Activated CD8-positive, alpha-beta memory T cell treated with anti-CD3 and anti-CD28 coated beads for 48 hours (primary cell): ENCODE measurements at regions not wholly inside any gene's neighbourhood (a gene's known extent, or its start where the extent isn't known, plus 50 kb on each side); places are given as distances from the start of the nearest gene placed in this dataset.
"Not testable (repeated sequence)": the region's sequence is repeated elsewhere in the genome, so short reads cannot be mapped to it uniquely, and the experiment has no call there.

Source experiments
- DNase-seq, 3 experiments: peaks; one replicate each; pipeline ENCODE4 v3.0.0-alpha.2; 2020; ENCODE audit warnings: low read depth in 2 of 3, low spot score in 2 of 3

DNA sequence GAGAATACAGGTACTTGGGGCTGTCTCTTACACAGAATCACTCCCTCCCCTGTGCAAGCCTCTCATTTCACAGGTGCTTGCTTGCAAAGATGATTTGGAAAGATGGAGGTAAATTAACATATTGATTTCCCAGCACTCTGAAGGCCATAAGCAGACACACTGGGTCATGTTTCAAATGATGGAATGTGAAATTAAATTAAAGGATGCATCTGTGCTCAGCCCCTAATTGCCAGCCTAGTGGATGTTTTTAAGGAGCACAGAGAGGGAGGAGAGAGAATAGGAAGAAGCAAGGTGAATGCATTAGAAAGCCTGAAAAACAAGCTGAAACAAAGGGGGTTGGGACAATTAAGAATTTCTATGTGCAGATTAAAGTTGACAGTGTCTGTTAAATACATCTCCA lies 96.1 kb upstream of the GRIP1 start:
- DNase-seq = no peak

DNA sequence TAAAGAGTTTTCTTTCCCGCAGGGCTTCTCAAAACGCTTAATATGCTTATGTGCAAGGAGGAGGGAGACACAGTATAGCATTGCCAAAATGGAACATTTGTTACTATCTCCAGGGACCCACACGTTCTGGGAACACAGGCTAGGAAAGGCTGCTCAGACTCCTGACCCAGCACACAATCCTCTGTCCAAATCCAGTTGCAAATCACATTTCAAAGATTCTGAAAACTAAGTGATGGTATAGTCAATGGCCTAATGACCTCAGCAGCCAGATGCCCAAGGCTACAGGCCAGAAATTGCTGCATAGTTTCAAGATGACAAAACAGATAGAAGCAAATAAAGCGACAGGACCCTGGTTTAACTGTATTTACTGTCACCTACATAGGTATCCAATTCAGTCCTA lies 97.0 kb upstream of the GRIP1 start:
- DNase-seq = no peak

- DNase-seq = peak; percentile 4 to 23 (median 7)
Observed at GRCh38 chr12:66776974-66777373, 98.1 kb upstream of the GRIP1 start.

DNA sequence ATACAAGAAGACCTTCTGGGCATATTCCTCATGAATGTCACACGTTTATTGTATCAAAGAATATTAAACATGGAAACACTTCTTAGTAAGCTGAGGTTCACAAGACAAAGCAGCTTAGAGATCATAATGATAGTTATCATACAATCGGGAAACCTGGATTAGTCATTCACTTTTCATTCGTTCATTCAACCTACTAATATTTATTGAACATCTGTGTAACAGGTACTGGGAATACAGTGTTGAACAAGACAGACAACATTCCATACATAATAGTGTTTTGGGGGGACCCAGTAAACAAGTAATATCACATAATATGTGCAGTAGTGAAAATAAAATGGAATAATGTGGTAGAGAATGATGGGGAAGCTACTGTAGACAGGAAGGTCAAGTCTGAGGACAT lies 100.6 kb upstream of the GRIP1 start:
- no peak for DNase-seq

DNA sequence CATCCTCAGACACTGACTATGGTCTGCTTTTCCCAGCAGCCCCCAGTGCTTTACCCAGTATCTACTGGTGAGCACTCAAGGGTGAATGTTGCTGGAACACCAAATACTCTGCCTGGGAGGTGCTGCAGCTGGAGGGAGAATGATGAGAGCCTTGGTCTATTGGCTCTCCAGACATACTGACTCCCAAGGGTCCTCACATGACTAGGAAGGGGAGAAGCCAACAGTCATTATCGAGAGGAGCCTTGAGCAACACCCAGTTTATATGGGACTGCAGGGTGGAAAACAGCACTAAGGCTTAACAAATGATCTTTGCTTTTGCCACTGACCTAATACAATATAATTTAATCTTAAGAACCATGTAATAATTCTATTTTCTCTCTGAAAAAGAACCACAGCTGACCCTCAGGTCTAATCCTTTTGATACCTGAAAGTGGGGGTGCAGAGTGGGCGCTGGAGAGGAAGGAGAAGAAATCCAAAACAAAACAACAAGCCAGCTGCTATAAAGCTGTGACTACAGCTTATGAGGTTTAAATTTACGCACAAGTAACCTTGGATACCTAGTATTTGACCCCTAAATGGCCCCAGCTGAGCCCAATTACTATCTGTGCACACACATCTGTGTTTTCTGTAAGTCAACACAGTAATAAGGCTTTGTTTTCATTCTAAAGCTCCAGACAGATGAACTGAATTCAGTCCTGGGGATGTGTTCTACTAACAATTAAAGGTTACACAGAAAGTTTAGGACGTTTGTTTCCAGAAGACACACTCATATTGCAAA lies 107.8 kb upstream of the GRIP1 start:
- DNase-seq = no peak

GRCh38 chr12:66799551-66799950 lies 120.7 kb upstream of the GRIP1 start:
- no peak for DNase-seq

DNA sequence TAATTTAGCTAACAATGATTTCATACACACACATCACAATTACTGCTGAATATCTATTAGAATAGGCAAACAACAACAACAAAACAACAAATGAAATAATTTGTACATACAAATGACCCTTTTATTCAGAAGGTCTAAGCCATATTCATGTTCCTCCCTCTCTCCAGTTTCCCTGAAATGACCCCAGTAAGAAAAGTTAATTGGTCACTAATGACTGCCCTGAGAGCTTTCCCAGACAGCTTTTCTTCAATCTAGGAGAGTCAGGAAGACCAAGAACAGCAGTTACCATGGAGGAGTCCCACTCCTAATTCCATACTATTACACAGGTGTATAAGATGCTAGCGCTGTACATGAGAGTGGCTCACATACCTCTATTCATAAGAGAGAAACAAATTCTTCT lies 121.2 kb upstream of the GRIP1 start:
- no peak for DNase-seq

- no peak for DNase-seq
Observed at GRCh38 chr12:66803930-66804329, 125.1 kb upstream of the GRIP1 start.

DNA sequence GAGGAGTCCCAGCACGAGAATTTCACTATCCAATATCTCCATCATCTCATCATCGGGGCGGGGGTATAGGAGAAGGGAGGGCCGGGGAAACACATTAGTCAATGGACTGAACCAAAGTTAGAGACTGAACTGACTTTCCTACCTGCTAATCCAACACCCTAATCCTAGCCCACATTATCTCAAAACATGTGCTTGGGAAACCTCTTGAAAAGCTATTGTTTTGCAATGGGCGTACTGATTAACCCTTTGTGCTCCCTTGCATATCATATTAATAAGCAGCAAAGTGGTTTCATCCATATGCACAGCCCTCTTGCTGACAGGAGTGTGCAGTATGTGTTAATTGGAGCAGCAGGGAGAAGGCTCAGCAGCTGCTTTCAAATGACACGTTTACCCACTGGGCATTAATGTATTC lies 125.7 kb upstream of the GRIP1 start:
- DNase-seq = no peak

- DNase-seq = no peak
Observed at GRCh38 chr12:66808606-66809005, 129.7 kb upstream of the GRIP1 start.

DNA sequence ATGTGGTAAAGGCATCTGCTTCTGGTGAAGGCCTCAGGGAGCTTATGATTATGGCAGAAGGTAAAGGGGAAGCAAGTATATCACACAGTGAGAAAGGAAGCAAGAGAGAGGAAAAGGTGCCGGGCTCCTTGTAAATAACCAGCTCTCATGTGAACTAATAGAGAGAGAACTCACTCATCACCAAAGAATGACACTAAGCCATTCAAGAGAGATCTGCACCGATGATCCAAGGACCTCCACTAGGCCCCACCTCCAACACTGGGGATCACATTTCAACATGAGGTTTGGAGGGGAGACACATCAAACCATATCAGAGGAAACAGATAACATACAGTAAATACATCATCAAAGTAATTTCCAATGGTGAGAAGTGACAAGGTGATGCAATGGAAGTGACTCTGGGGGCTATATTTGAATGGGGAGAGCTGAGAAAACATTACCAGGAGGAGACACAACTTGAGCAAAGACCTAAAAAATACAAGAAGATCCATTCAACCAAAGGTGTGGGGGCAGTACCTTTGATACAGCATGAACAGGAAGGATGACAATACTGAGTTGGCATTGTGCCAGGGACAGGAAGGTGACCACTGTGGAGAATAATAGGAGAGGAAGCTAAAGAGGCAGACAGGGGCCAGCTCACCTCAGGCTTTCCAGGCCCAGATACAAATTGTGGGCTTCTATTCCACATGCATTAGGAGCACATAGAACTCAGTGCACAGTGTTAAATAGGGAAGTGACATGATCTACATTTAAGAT lies 134.4 kb upstream of the GRIP1 start:
- no peak for DNase-seq

GRCh38 chr12:66819587-66819986 lies 140.7 kb upstream of the GRIP1 start:
- no peak for DNase-seq

DNA sequence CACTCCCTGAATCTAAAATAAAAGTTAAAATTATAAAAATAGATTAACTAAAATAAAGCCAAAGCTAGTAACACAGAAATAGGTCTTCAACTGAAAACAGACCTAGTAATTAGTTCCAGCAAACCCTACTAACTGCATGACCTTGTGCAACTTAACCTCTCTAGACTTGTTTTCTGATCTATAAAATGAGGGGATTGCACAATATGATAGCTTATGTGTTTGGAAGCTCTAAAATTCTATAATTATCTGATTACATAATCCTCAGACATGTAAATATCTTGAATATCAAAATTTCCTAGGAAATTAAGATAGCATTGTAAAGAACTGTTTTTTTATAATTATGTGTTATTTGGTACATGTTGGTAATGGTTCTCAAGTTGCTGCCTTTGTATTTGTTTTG lies 144.1 kb upstream of the GRIP1 start:
- DNase-seq = no peak

DNA sequence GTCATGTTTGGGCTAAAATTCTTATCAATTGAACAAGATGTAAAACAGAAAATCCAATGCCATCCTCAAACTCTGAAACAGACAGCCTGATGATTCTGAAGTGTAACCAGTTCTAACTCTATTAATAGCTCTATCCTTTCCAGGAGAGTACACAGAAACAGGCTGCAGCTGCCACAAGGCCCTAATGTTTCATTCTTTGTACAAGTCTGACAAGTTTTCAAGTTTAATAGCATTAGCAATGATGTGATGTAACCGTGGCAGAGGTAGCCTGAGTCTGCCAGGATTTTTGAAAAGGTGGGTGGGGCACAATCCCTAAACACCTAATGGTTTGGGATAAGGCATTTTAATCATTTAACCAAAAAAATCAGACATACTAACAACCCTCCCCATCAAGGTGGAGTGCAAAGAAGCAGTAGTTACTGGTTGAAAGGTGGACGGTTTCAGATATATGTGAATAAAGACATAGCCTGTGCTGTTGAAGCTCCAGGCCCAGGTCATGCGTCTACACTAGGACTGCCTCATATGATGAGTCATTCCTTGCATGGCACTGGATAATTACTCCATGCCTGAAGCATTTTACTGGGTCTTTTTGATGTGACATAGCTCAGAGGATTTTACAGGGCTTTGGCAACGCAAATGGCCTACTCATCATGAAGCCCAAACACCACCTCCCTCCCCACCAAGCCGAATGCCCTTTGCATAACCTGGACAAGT lies 145.1 kb upstream of the GRIP1 start:
- DNase-seq = no peak

DNA sequence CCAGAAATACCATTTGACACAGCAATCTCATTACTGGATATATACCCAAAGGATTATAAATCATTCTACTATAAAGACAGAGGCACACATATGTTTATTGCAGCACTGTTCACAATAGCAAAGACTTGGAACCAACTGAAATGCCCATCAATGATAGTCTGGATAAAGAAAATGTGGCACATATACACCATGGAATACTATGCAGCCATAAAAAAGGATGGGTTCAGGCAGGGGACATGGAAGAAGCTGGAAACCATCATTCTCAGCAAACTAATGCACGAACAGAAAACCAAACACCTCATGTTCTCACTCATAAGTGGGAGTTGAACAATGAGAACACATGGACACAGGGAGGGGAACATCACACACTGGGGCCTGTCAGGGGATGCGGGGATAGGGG lies 147.0 kb upstream of the GRIP1 start:
- DNase-seq = not testable (repeated sequence)

DNA sequence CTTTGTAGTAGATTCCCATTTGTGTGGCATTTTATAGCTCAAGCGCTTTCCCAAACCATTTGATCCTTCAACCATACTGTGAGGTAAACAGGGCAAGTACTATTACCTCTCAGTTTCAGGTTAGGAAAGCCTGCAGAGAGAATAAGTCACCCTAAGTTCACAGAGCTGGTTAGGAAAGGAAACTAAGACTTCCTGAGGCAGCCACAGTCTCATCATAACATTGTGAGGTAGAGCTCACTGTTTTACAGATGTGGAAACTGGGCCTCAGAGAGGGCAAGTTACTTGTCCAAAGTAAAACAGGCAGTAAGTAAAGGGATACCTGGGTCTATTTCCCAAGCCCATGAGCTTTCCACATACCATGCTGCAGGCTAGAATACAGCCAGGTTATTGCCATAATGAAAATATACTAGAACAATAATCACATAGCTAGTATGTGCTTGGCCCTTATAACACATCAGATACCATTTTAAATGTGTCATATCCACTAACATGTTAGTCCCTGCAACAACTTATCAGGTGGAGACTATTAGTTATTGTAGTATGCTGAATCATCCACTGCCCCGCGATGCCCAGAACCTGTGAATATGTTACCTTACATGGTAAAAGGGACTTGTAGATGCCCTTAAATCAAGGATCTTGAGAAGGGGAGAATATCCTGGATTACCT lies 150.9 kb upstream of the GRIP1 start:
- DNase-seq = no peak

GRCh38 chr12:66831495-66831894 lies 152.6 kb upstream of the GRIP1 start:
- no peak for DNase-seq

DNA sequence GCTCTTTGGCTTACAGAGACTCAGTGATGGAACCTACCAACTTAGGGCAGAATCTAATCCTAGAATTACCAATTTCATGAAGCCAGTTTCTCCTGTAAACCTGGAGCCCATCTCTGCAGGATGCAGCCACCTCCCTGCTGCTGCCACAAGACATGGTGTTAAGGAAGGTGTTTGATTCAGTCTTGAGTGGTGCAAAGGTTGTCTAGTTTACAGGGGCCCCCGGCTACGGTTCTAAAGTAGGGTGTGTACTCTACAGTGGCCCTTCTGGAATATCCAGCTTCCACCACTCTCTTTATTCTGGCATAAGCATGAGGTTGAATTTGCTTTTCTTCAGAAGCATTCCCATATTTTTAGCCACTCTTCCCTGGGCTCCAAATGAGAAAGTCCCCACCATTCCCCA lies 154.1 kb upstream of the GRIP1 start:
- DNase-seq = no peak

DNA sequence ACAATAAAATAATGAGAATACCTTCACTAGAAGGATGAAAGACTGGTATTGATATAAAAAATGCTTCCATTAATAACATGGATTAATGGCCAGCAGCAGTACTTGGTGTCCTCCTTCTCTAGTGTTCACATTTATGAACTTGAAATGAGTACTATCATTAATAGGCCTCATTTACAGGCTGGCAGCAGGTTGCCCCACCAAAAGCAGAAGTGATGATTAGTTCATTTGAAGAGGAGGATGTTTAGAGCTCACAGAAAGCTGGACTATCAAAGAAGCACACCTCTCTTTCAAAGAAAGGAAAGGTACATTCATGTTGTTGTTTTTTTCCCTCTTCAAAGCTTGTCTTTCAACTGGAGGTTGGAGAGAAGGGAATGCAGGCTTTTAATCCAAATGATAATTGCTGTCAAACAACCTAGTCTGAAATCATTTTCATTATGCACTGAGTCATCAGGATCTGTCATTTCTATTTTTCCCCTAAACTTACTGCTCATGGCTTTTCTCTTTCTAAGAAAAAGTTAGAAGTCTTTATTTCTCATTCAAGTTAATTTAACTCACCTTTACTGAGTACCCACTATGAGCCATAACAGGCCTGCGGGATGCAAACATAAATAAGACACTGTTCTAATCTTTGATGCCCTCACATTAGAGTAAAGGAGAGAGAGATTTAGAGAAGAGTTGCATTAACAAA lies 157.9 kb upstream of the GRIP1 start:
- DNase-seq = no peak

DNA sequence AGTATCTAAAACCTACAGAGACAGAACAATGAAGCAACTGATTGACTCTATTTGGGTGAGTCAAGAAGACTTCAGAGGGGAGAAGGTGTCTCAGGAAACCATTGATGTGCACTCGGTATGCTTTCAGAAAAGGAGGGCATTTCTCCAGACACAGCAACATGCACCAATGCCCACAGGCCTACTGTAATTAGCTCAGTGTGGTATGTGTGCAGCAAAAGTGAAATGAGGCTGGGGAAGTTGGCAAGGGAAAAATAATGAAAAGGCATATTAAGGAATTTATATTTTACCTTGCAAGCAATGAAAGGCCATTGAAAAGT lies 158.4 kb upstream of the GRIP1 start:
- no peak for DNase-seq

GRCh38 chr12:66838366-66838765 lies 159.5 kb upstream of the GRIP1 start:
- DNase-seq = no peak
